CD4-positive, alpha-beta memory T cell (primary cell): ENCODE measurements at regions not wholly inside any gene's neighbourhood (a gene's known extent, or its start where the extent isn't known, plus 50 kb on each side); places are given as distances from the start of the nearest gene placed in this dataset.
"Not testable (repeated sequence)": the region's sequence is repeated elsewhere in the genome, so short reads cannot be mapped to it uniquely, and the experiment has no call there.

Experiments used
- CTCF ChIA-PET: fragments of 350-600 bp; sonication (Branson Sonifier 250); formaldehyde crosslinking; loops from one replicate; lab custom pipeline; 2021; ENCODE audit warnings: inconsistent platforms; ENCODE audit not compliant: partially characterized antibody; lab: Charles Lee
- POLR2A ChIA-PET: fragments of 350-600 bp; sonication (Branson Sonifier 250); formaldehyde crosslinking; loops from one replicate; lab custom pipeline; 2021; ENCODE audit not compliant: partially characterized antibody; lab: Charles Lee
- DNase-seq, 5 donors: peaks; one replicate each; pipeline versions ENCODE4 v3.0.0 to v3.0.0-alpha.2; 2020 to 2022; ENCODE audit warnings: mixed read lengths in 1 of 5
- H3K27ac ChIP-seq: one replicate; pipeline ENCODE4 v1.7.0; 2013; ENCODE audit warnings: low read depth, low read length
- H3K27me3 ChIP-seq: 2 replicates; pipeline ENCODE4 v1.7.0; 2013; ENCODE audit warnings: mild to moderate bottlenecking, low read length, moderate library complexity; ENCODE audit not compliant: insufficient read depth
- H3K36me3 ChIP-seq: 2 replicates; pipeline ENCODE4 v1.7.0; 2013; ENCODE audit warnings: mild to moderate bottlenecking, low read length, moderate library complexity; ENCODE audit not compliant: insufficient read depth
- H3K4me1 ChIP-seq: 2 replicates; pipeline ENCODE4 v1.7.0; 2013; ENCODE audit warnings: mild to moderate bottlenecking, low read length, moderate library complexity; ENCODE audit not compliant: insufficient read depth
- H3K4me3 ChIP-seq, 2 donors: one replicate each; pipeline ENCODE4 v1.7.0; 2013; ENCODE audit warnings: low read length in 2 of 2, mild to moderate bottlenecking in 1 of 2
- H3K9me3 ChIP-seq, 2 donors: one replicate each; pipeline ENCODE4 v1.7.0; 2013; ENCODE audit warnings: low read length in 2 of 2, control low read depth in 1 of 2; ENCODE audit not compliant: control insufficient read depth in 1 of 2
- H3K27ac Mint-ChIP-seq, 7 donors: one replicate each; pipeline ENCODE4 v1.8.0; 2020 to 2021; ENCODE audit warnings: mixed read lengths in 7 of 7, mild to moderate bottlenecking in 6 of 7, inconsistent platforms in 3 of 7, moderate library complexity in 3 of 7
- H3K27me3 Mint-ChIP-seq, 2 donors: one replicate each; pipeline ENCODE4 v1.8.0; 2020 to 2021; ENCODE audit warnings: mixed read lengths in 2 of 2
- H3K36me3 Mint-ChIP-seq, 2 donors: one replicate each; pipeline ENCODE4 v1.8.0; 2020 to 2021; ENCODE audit warnings: mixed read lengths in 2 of 2, inconsistent platforms in 1 of 2, mild to moderate bottlenecking in 1 of 2
- H3K4me1 Mint-ChIP-seq, 4 donors: one replicate each; pipeline ENCODE4 v1.8.0; 2020 to 2021; ENCODE audit warnings: mixed read lengths in 4 of 4, mild to moderate bottlenecking in 1 of 4
- H3K4me3 Mint-ChIP-seq, 8 donors: one replicate each; pipeline ENCODE4 v1.8.0; 2020 to 2021; ENCODE audit warnings: mixed read lengths in 8 of 8, mild to moderate bottlenecking in 7 of 8, moderate library complexity in 6 of 8, inconsistent platforms in 3 of 8
- H3K9me3 Mint-ChIP-seq, 8 donors: one replicate each; pipeline ENCODE4 v1.8.0; 2020 to 2021; ENCODE audit warnings: mixed read lengths in 8 of 8, mild to moderate bottlenecking in 5 of 8, inconsistent platforms in 3 of 8, moderate library complexity in 1 of 8
- intact Hi-C: fragments of 100-400 bp; cut with micrococcal nuclease; formaldehyde crosslinking; loops from one replicate; pipeline ENCODE4 v1.15.1; 2023

GRCh38 chr18:42509750-42510415 is 554.8 kb downstream of the PIK3C3 start:
- H3K4me3 Mint-ChIP-seq = no peak overlapping the region
- H3K4me1 Mint-ChIP-seq = no peaks in the 10 kb centered on the region
- H3K9me3 Mint-ChIP-seq = peaks cover 0 to 13% (median 9%) of the 10 kb centered on the region in 8 donors
- H3K27ac Mint-ChIP-seq = no peak overlapping the region
- intact Hi-C loops = no loop called here
- Histone ChIP-seq H3K9me3 (no peaks in the 10 kb centered on the region), H3K27me3 (no peaks in the 10 kb centered on the region), H3K36me3 (no peaks in the 10 kb centered on the region), H3K4me3 (no peak overlapping the region), H3K4me1 (no peaks in the 10 kb centered on the region), H3K27ac (no peak overlapping the region)
- H3K27me3 Mint-ChIP-seq = no peaks in the 10 kb centered on the region
- CTCF ChIA-PET = interaction anchor here (1.2 kb wide), 1 partner anchor 9 kb away, joined by 3 read pairs; no protein-coding TSS in a partner anchor
- POLR2A ChIA-PET = no interaction called here
- DNase-seq = no peak
- no peaks in the 10 kb centered on the region for H3K36me3 Mint-ChIP-seq

DNA sequence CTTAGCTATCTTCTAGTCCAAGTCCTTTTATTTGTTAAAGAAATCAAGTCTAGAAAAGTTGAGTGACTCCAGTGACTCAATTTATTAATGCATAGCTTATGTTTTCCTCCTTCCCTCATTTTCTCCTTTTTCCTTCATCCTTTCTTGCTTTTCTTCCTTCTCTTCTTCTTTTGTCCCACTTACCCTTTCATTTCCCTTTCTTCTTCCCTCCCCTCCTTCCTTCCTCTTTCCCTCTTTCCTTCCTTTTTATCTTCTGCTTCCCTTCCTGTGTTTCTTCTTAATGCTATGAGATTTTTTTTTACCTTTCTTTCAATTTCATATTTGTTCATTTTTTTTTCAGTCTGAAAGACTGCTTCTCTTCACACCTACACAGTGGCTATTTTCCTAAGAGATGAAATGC is 555.5 kb downstream of the PIK3C3 start:
- H3K4me1 ChIP-seq = no peaks in the 10 kb centered on the region
- POLR2A ChIA-PET = no interaction called here

DNA sequence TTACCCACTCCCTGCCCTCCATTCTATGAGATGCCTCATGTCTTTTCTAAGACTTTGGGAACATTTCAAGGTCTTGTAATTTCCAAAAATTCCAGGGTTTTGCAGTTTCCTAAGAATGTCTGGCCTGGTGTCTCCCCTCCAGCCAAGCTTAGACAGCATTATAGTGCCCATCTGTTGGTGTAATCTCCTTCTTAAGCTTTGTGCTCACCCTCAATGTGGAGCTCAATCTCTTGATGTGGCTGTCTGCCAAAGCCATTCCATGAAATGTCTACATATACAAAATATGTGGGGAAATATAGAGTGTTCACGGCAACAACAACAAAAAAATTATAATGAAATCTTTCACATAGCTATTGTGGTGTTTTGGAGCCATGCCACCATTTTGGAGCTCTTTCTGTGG is 558.4 kb downstream of the PIK3C3 start:
- H3K27ac ChIP-seq = no peak overlapping the region
- Mint-ChIP-seq H3K4me1 (no peaks in the 10 kb centered on the region), H3K36me3 (no peaks in the 10 kb centered on the region), H3K4me3 (no peak overlapping the region), H3K27me3 (no peaks in the 10 kb centered on the region), H3K9me3 (peaks cover 0 to 18% (median 5%) of the 10 kb centered on the region in 8 donors), H3K27ac (no peak overlapping the region)
- no peaks in the 10 kb centered on the region for H3K27me3 ChIP-seq
- no peak overlapping the region for H3K4me3 ChIP-seq
- POLR2A ChIA-PET = no interaction called here
- CTCF ChIA-PET = no interaction called here
- H3K9me3 ChIP-seq = no peaks in the 10 kb centered on the region
- intact Hi-C loops = no loop called here
- no peaks in the 10 kb centered on the region for H3K36me3 ChIP-seq
- no peak for DNase-seq
- no peaks in the 10 kb centered on the region for H3K4me1 ChIP-seq

More for the DNA sequence above, 555.5 kb downstream of the PIK3C3 start:
- Mint-ChIP-seq H3K4me1 (no peaks in the 10 kb centered on the region), H3K36me3 (no peaks in the 10 kb centered on the region), H3K9me3 (peaks cover 0 to 12% (median 8%) of the 10 kb centered on the region in 8 donors), H3K27ac (no peak overlapping the region), H3K27me3 (no peaks in the 10 kb centered on the region), H3K4me3 (no peak overlapping the region)
- H3K9me3 ChIP-seq = no peaks in the 10 kb centered on the region
- no peak overlapping the region for H3K4me3 ChIP-seq
- CTCF ChIA-PET = interaction anchor here (1.2 kb wide), 1 partner anchor 9 kb away, joined by 3 read pairs; no protein-coding TSS in a partner anchor
- intact Hi-C loops = no loop called here
- no peak overlapping the region for H3K27ac ChIP-seq
- H3K36me3 ChIP-seq = no peaks in the 10 kb centered on the region
- H3K27me3 ChIP-seq = no peaks in the 10 kb centered on the region
- DNase-seq = no peak

DNA sequence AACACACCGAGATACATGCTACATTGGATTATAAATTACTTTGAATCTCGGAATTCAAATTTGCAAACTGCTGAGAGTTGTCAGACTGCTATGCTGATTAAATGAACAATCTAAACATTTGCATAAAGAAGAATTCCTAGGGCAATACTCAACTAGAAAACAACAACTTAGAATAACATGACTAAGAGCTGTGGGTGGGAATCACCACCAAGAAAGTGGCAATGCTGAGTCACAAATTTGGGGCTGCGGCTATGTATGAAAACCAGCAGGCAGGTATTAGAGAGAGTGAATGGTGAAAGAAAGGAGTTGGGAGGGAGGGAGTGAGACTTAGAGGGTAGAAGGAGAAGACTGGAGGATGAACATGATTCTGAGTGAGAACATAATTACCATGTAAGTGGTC is 559.5 kb downstream of the PIK3C3 start:
- H3K36me3 Mint-ChIP-seq = no peaks in the 10 kb centered on the region
- peaks cover 0 to 24% (median 5%) of the 10 kb centered on the region in 8 donors for H3K9me3 Mint-ChIP-seq
- POLR2A ChIA-PET = no interaction called here
- H3K4me3 Mint-ChIP-seq = no peak overlapping the region
- DNase-seq = no peak
- Histone ChIP-seq H3K27ac (no peak overlapping the region), H3K36me3 (no peaks in the 10 kb centered on the region), H3K4me3 (no peak overlapping the region), H3K27me3 (no peaks in the 10 kb centered on the region), H3K4me1 (no peaks in the 10 kb centered on the region), H3K9me3 (no peaks in the 10 kb centered on the region)
- no peaks in the 10 kb centered on the region for H3K27me3 Mint-ChIP-seq
- no peaks in the 10 kb centered on the region for H3K4me1 Mint-ChIP-seq
- intact Hi-C loops = no loop called here
- CTCF ChIA-PET = no interaction called here
- H3K27ac Mint-ChIP-seq = no peak overlapping the region

DNA sequence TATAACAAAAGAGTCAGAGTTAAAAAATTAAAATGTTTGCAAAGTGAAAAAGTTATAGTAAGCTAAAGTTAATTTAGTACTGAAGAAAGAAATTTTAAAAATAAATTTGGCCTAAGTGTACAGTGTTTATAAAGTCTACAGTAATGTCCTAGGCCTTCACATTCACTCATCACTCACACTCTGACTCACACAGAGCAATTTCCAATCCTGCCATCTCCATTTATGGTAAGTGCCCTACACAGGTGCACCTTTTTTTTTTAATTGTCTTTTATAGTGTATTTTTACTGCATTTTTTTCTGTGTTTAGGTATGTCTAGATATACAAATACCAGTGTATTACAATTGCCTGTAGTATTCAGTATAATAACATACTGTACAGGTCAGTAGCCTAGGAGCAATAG is 562.9 kb downstream of the PIK3C3 start:
- Mint-ChIP-seq H3K4me3 (no peak overlapping the region), H3K27ac (no peak overlapping the region), H3K9me3 (peaks cover 2 to 24% (median 6%) of the 10 kb centered on the region in 8 donors), H3K27me3 (no peaks in the 10 kb centered on the region), H3K36me3 (no peaks in the 10 kb centered on the region), H3K4me1 (no peaks in the 10 kb centered on the region)
- Histone ChIP-seq H3K9me3 (no peaks in the 10 kb centered on the region), H3K4me1 (no peaks in the 10 kb centered on the region), H3K36me3 (no peaks in the 10 kb centered on the region), H3K4me3 (no peak overlapping the region), H3K27ac (no peak overlapping the region), H3K27me3 (no peaks in the 10 kb centered on the region)
- intact Hi-C loops = no loop called here
- ChIA-PET POLR2A (no interaction called here), CTCF (no interaction called here)
- DNase-seq = no peak

- H3K4me3 Mint-ChIP-seq, intact Hi-C loops: not testable (repeated sequence)
Measured at GRCh38 chr18:42518331-42518730, 563.3 kb downstream of the PIK3C3 start.

DNA sequence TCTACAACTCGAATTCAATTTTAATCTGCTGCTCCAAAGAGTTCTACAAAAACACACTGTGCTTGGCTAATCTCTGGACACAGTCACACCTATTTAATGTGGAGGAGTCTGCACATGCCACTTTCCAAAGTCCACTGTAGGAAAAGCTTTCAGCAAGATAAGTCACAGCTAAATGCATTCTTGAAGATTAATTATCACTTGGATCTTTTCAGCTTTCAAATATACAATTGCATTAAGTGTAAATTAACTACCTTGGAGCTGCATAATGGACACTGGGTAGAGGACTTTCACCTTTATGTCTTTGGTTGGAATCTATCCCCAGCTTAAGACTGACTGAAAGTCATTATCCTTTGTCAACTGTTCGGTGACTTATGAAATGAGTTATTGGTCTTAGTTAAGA is 565.1 kb downstream of the PIK3C3 start:
- Mint-ChIP-seq H3K27me3 (no peaks in the 10 kb centered on the region), H3K27ac (no peak overlapping the region), H3K36me3 (no peaks in the 10 kb centered on the region), H3K4me1 (no peaks in the 10 kb centered on the region), H3K9me3 (peaks cover 0 to 16% (median 5%) of the 10 kb centered on the region in 8 donors), H3K4me3 (peak overlapping the region in 1 of 8 donors; percentile 27)
- H3K36me3 ChIP-seq = no peaks in the 10 kb centered on the region
- intact Hi-C loops = no loop called here
- CTCF ChIA-PET = no interaction called here
- H3K27ac ChIP-seq = no peak overlapping the region
- H3K4me3 ChIP-seq = no peak overlapping the region
- H3K27me3 ChIP-seq = no peaks in the 10 kb centered on the region
- POLR2A ChIA-PET = no interaction called here
- no peaks in the 10 kb centered on the region for H3K9me3 ChIP-seq
- H3K4me1 ChIP-seq = no peaks in the 10 kb centered on the region
- DNase-seq = no peak

More at GRCh38 chr18:42518331-42518730, 563.3 kb downstream of the PIK3C3 start:
- H3K27ac Mint-ChIP-seq, H3K4me3 ChIP-seq, POLR2A ChIA-PET, H3K36me3 Mint-ChIP-seq, H3K27me3 Mint-ChIP-seq, CTCF ChIA-PET, H3K9me3 ChIP-seq, H3K4me1 ChIP-seq, H3K4me1 Mint-ChIP-seq, H3K36me3 ChIP-seq, DNase-seq, H3K27me3 ChIP-seq, H3K27ac ChIP-seq: not testable (repeated sequence)
- peaks cover 2 to 24% (median 6%) of the 10 kb centered on the region in 8 donors for H3K9me3 Mint-ChIP-seq
